PC-3 (cell line): ENCODE measurements at regions not wholly inside any gene's neighbourhood (a gene's known extent, or its start where the extent isn't known, plus 50 kb on each side); places are given as distances from the start of the nearest gene placed in this dataset.

Experiments used
- ATAC-seq: fragments of 200-7000 bp; cut with Tn5 transposase; 2 replicates; pipeline ENCODE4 v1.9.1; 2020; ENCODE audit warnings: mild to moderate bottlenecking, moderate library complexity
- BruUV-seq: library from RNA; stranded (reverse); fragments of 400-500 nt; replicated peaks from 2 replicates; lab custom pipeline; 2021; lab: Mats Ljungman, UMichigan
- CTCF ChIA-PET: fragments of 300-600 bp; sonication (Branson Sonifier 250); formaldehyde crosslinking; loops from one replicate; lab custom pipeline; 2022; ENCODE audit warnings: antibody characterized with exemption; lab: Charles Lee
- POLR2A ChIA-PET: fragments of 300-600 bp; sonication (Branson Sonifier 250); formaldehyde crosslinking; loops from one replicate; lab custom pipeline; 2022; ENCODE audit warnings: antibody characterized with exemption; ENCODE audit not compliant: unreplicated experiment; lab: Charles Lee
- DNase-seq: peaks from one replicate; pipeline ENCODE4 v3.0.0-alpha.2; 2015
- H2AFZ ChIP-seq: fragments of 300-600 bp; sonication (generic); 2 replicates; pipeline ENCODE4 v1.6.0; 2016; ENCODE audit warnings: antibody characterized with exemption, low read length
- H3F3A ChIP-seq: fragments of 300-600 bp; sonication (generic); one replicate; pipeline ENCODE4 v1.6.0; 2017; ENCODE audit warnings: antibody characterized with exemption, low read length, control low read depth, mild to moderate bottlenecking; ENCODE audit not compliant: unreplicated experiment
- H3K27ac ChIP-seq: fragments of 300-600 bp; sonication (generic); 2 replicates; pipeline ENCODE4 v1.5.1; 2016; ENCODE audit warnings: mild to moderate bottlenecking, low read length
- H3K27me3 ChIP-seq: fragments of 300-600 bp; sonication (generic); 2 replicates; pipeline ENCODE4 v1.6.1; 2016; ENCODE audit warnings: low read length, mixed read lengths
- H3K36me3 ChIP-seq: fragments of 300-600 bp; sonication (generic); 2 replicates; pipeline ENCODE4 v1.6.1; 2016; ENCODE audit warnings: low read depth, mixed run types, low read length, mixed read lengths
- H3K4me1 ChIP-seq: fragments of 300-600 bp; sonication (generic); 2 replicates; pipeline ENCODE4 v1.5.1; 2016; ENCODE audit warnings: low read length; ENCODE audit not compliant: insufficient read depth
- H3K4me2 ChIP-seq: fragments of 300-600 bp; sonication (generic); 2 replicates; pipeline ENCODE4 v1.6.0; 2016; ENCODE audit warnings: low read length
- H3K4me3 ChIP-seq: fragments of 300-600 bp; sonication (generic); 2 replicates; pipeline ENCODE4 v1.5.1; 2016; ENCODE audit warnings: mild to moderate bottlenecking, low read length, mixed read lengths
- H3K79me2 ChIP-seq: fragments of 300-600 bp; sonication (generic); 2 replicates; pipeline ENCODE4 v1.6.1; 2017; ENCODE audit warnings: low read length, mixed read lengths
- H3K9ac ChIP-seq: fragments of 300-600 bp; sonication (generic); 2 replicates; pipeline ENCODE4 v1.6.0; 2016; ENCODE audit warnings: mild to moderate bottlenecking, low read length
- H3K9me2 ChIP-seq: fragments of 300-600 bp; sonication (generic); replicated peaks from 2 replicates; pipeline ENCODE4 v1.6.1; 2016; ENCODE audit warnings: mixed run types, low read length, mixed read lengths
- H3K9me3 ChIP-seq: fragments of 300-600 bp; sonication (generic); 2 replicates; pipeline ENCODE4 v1.6.1; 2016; ENCODE audit warnings: low read length, mixed read lengths
- H4K20me1 ChIP-seq: fragments of 300-600 bp; sonication (generic); 2 replicates; pipeline ENCODE4 v1.6.1; 2016; ENCODE audit warnings: low read length, mixed read lengths
- CTCF ChIP-seq: fragments of 300-600 bp; sonication (generic); conservative IDR thresholded peaks from 2 replicates; pipeline ENCODE4 v1.5.1; 2017; ENCODE audit warnings: antibody characterized with exemption, low read depth, mild to moderate bottlenecking, low read length
- EZH2 ChIP-seq: fragments of 300-600 bp; sonication (generic); IDR thresholded peaks from one replicate; pipeline ENCODE4 v1.6.1; 2017; ENCODE audit warnings: antibody characterized with exemption, mild to moderate bottlenecking, low read length; ENCODE audit not compliant: unreplicated experiment
- EZH2phosphoT487 ChIP-seq: fragments of 300-600 bp; sonication (generic); IDR thresholded peaks from 2 replicates; pipeline ENCODE4 v1.6.1; 2018; ENCODE audit warnings: mild to moderate bottlenecking, antibody characterized with exemption, low read length, borderline replicate concordance
- intact Hi-C: fragments of 100-400 bp; cut with micrococcal nuclease; formaldehyde crosslinking; loops from 2 replicates; pipeline ENCODE4 v1.9.0; 2023

- intact Hi-C loops: no loop called here
- DNase-seq (no peak), ATAC-seq (no peak)
- H3K79me2 ChIP-seq: no peaks in the 10 kb centered on the region
- H3K27me3 ChIP-seq: no peaks in the 10 kb centered on the region
- ChIA-PET CTCF (interaction anchor here (1.2 to 1.3 kb wide), 2 partner anchors 14 to 40 kb away, joined by 3 to 6 read pairs; no protein-coding TSS in a partner anchor), POLR2A (no interaction called here)
- H3K9me2 ChIP-seq: no peaks in the 10 kb centered on the region
- no peaks in the 10 kb centered on the region for H3K36me3 ChIP-seq
- no peak overlapping the region for H3K4me3 ChIP-seq
- no TSS peak for BruUV-seq
- TF ChIP-seq CTCF: no peak
- no peak overlapping the region for H3K27ac ChIP-seq
- H4K20me1 ChIP-seq: no peaks in the 10 kb centered on the region
- H3K4me2 ChIP-seq: no peak overlapping the region
- H3K4me1 ChIP-seq: peaks cover 31% of the 10 kb centered on the region
- H3K9me3 ChIP-seq: no peaks in the 10 kb centered on the region
- H3F3A ChIP-seq: no peaks in the 10 kb centered on the region
- H3K9ac ChIP-seq: no peak overlapping the region
- H2AFZ ChIP-seq: no peak overlapping the region
These were observed 102.3 kb downstream of the SLC25A47 start for GRCh38 chr14:100425429-100425827.

GRCh38 chr14:100426314-100426713, 103.2 kb downstream of the SLC25A47 start:
- BruUV-seq: no TSS peak
- Histone ChIP-seq H4K20me1 (no peaks in the 10 kb centered on the region), H3K4me3 (no peak overlapping the region), H3K9me2 (no peaks in the 10 kb centered on the region), H2AFZ (no peak overlapping the region), H3F3A (no peaks in the 10 kb centered on the region), H3K79me2 (no peaks in the 10 kb centered on the region), H3K36me3 (no peaks in the 10 kb centered on the region), H3K4me2 (no peak overlapping the region), H3K9me3 (no peaks in the 10 kb centered on the region), H3K27me3 (no peaks in the 10 kb centered on the region), H3K9ac (no peak overlapping the region), H3K27ac (no peak overlapping the region), H3K4me1 (peaks cover 31% of the 10 kb centered on the region)
- ChIA-PET CTCF (interaction anchor here (0.6 kb wide), 1 partner anchor 505 kb away, joined by 9 read pairs; no protein-coding TSS in a partner anchor), POLR2A (no interaction called here)
- ATAC-seq (no peak), DNase-seq (no peak)
- intact Hi-C loops: no loop called here
- TF ChIP-seq EZH2 (no peak), CTCF (no peak), EZH2phosphoT487 (no peak)

- no peak for ATAC-seq
These were observed 104.0 kb downstream of the SLC25A47 start for GRCh38 chr14:100427166-100427565.

More at GRCh38 chr14:100427166-100427565, 104.0 kb downstream of the SLC25A47 start:
- Histone ChIP-seq H3K79me2 (no peaks in the 10 kb centered on the region), H3K4me2 (no peak overlapping the region), H3K27ac (no peak overlapping the region), H3K36me3 (no peaks in the 10 kb centered on the region), H4K20me1 (no peaks in the 10 kb centered on the region), H3K4me1 (peaks cover 26% of the 10 kb centered on the region), H3K27me3 (no peaks in the 10 kb centered on the region), H3K9me3 (no peaks in the 10 kb centered on the region), H3K4me3 (no peak overlapping the region), H3K9ac (no peak overlapping the region), H3K9me2 (no peaks in the 10 kb centered on the region), H3F3A (no peaks in the 10 kb centered on the region), H2AFZ (no peak overlapping the region)
- TF ChIP-seq EZH2 (no peak), CTCF (no peak), EZH2phosphoT487 (no peak)
- POLR2A ChIA-PET: no interaction called here
- DNase-seq: no peak
- CTCF ChIA-PET: no interaction called here
- no TSS peak for BruUV-seq
- intact Hi-C loops: no loop called here
